ENCODE measurements at regions not wholly inside any gene's neighbourhood (a gene's known extent, or its start where the extent isn't known, plus 50 kb on each side); places are given as distances from the start of the nearest gene placed in this dataset.

GRCh38 chr14:86990396-86990795 lies 1002.6 kb downstream of the GALC start:
- no peak for DNase-seq (ENCODE audit: low spot score)
- WGBS (ENCODE audit: low lambda C conversion rate, missing lambda C conversion rate), result 83% methylated on average over 2 of the region's 2 CpGs
- H3K27me3 ChIP-seq, result no peaks in the 10 kb centered on the region

DNA sequence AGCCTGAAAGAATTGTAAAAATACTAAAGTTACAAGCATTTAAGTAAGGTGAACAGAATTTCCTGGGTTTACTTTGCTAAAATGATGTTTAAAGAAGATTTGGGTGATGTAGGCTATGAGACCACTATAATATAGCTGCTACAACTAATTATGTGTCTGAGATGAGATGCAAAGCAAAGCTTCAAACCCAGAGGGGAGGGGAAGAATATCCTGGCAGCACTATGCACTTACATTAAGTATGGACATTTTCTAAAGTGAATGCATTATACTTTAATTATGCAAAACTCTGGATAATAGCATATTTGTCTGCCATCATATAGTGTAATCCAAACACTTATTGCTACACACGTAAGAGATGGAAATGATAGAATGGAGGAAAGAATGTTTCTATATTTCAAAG lies 1003.7 kb downstream of the GALC start:
- 46% methylated on average over 1 of the region's 1 CpG for WGBS (ENCODE audit: low lambda C conversion rate, missing lambda C conversion rate)
- Histone ChIP-seq H3K4me2 (no peak overlapping the region), H3K9me3 (ENCODE audit: low read depth) (no peaks in the 10 kb centered on the region), H4K20me1 (ENCODE audit: insufficient read depth, poor library complexity, severe bottlenecking) (no peaks in the 10 kb centered on the region), H3K9me2 (replicated peaks; ENCODE audit: insufficient read depth) (no peaks in the 10 kb centered on the region), H3K27ac (no peak overlapping the region), H2AFZ (no peak overlapping the region), H3K79me2 (no peaks in the 10 kb centered on the region), H3K36me3 (replicated peaks; ENCODE audit: insufficient read depth, low read depth) (no peaks in the 10 kb centered on the region), H3K27me3 (no peaks in the 10 kb centered on the region), H3K4me3 (no peak overlapping the region), H3K4me1 (ENCODE audit: insufficient read depth) (no peaks in the 10 kb centered on the region)
- TF ChIP-seq EZH2 (IDR thresholded peaks at IDR 0.05; ENCODE audit: borderline replicate concordance) (no peak), CTCF (IDR thresholded peaks at IDR 0.05; ENCODE audit: poor library complexity) (no peak), EZH2phosphoT487 (IDR thresholded peaks at IDR 0.05; ENCODE audit: low read depth, severe bottlenecking, unreplicated experiment) (no peak)
- no peak for DNase-seq (ENCODE audit: low spot score)

More at GRCh38 chr14:86990396-86990795, 1002.6 kb downstream of the GALC start:
- Histone ChIP-seq H2AFZ (no peak overlapping the region), H3K9me2 (replicated peaks; ENCODE audit: insufficient read depth) (no peaks in the 10 kb centered on the region), H3K9me3 (ENCODE audit: low read depth) (no peaks in the 10 kb centered on the region), H3K27ac (no peak overlapping the region), H4K20me1 (ENCODE audit: insufficient read depth, poor library complexity, severe bottlenecking) (no peaks in the 10 kb centered on the region), H3K4me2 (no peak overlapping the region), H3K79me2 (no peaks in the 10 kb centered on the region), H3K4me3 (no peak overlapping the region), H3K4me1 (ENCODE audit: insufficient read depth) (no peaks in the 10 kb centered on the region), H3K36me3 (replicated peaks; ENCODE audit: insufficient read depth, low read depth) (no peaks in the 10 kb centered on the region)
- TF ChIP-seq CTCF (IDR thresholded peaks at IDR 0.05; ENCODE audit: poor library complexity) (no peak), EZH2 (IDR thresholded peaks at IDR 0.05; ENCODE audit: borderline replicate concordance) (no peak), EZH2phosphoT487 (IDR thresholded peaks at IDR 0.05; ENCODE audit: low read depth, severe bottlenecking, unreplicated experiment) (no peak)

- H3K9me2 ChIP-seq (replicated peaks; ENCODE audit: insufficient read depth), result no peaks in the 10 kb centered on the region
- no peaks in the 10 kb centered on the region for H3K9me3 ChIP-seq (ENCODE audit: low read depth)
- no peak overlapping the region for H3K27ac ChIP-seq
- H3K4me1 ChIP-seq (ENCODE audit: insufficient read depth), result no peaks in the 10 kb centered on the region
- no peak for DNase-seq (ENCODE audit: low spot score)
- no peak overlapping the region for H3K4me2 ChIP-seq
- no peaks in the 10 kb centered on the region for H4K20me1 ChIP-seq (ENCODE audit: insufficient read depth, poor library complexity, severe bottlenecking)
- WGBS (ENCODE audit: low lambda C conversion rate, missing lambda C conversion rate), result 41% methylated on average over 3 of the region's 3 CpGs
- no peaks in the 10 kb centered on the region for H3K79me2 ChIP-seq
- no peak overlapping the region for H2AFZ ChIP-seq
- H3K36me3 ChIP-seq (replicated peaks; ENCODE audit: insufficient read depth, low read depth), result no peaks in the 10 kb centered on the region
- H3K27me3 ChIP-seq, result no peaks in the 10 kb centered on the region
- TF ChIP-seq EZH2phosphoT487 (IDR thresholded peaks at IDR 0.05; ENCODE audit: low read depth, severe bottlenecking, unreplicated experiment), result no peak
- TF ChIP-seq CTCF (IDR thresholded peaks at IDR 0.05; ENCODE audit: poor library complexity), result no peak
- no peak for TF ChIP-seq EZH2 (IDR thresholded peaks at IDR 0.05; ENCODE audit: borderline replicate concordance)
- no peak overlapping the region for H3K4me3 ChIP-seq
These were observed 1005.0 kb downstream of the GALC start for GRCh38 chr14:86987966-86988365.

DNA sequence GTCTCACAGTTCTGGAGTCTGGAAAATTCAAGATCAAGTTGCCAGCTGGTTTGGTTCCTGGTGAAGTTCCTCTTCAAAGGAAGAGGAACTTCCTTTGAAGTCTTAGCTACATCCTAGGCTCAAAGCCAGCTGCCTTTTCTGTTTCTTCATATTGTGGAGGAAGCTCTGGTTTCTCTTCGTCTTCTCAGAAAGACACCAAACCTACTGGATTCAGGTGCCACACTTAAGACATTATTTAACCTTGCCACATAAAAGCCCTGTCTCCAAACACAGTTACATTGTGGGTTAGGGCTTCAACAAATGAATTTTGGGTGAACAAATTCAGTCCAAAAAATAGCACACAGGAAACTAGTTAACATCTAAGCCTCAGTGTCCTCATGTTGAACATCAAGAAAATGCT lies 1019.8 kb downstream of the GALC start:
- H3K27ac ChIP-seq, result no peak overlapping the region
- 92% methylated on average over 1 of the region's 1 CpG for WGBS (ENCODE audit: low lambda C conversion rate, missing lambda C conversion rate)
- H4K20me1 ChIP-seq (ENCODE audit: insufficient read depth, poor library complexity, severe bottlenecking), result no peaks in the 10 kb centered on the region
- H3K4me2 ChIP-seq, result no peak overlapping the region
- no peak overlapping the region for H3K4me3 ChIP-seq
- TF ChIP-seq EZH2phosphoT487 (IDR thresholded peaks at IDR 0.05; ENCODE audit: low read depth, severe bottlenecking, unreplicated experiment) (no peak), EZH2 (IDR thresholded peaks at IDR 0.05; ENCODE audit: borderline replicate concordance) (no peak)
- H3K4me1 ChIP-seq (ENCODE audit: insufficient read depth), result no peaks in the 10 kb centered on the region
- no peak overlapping the region for H2AFZ ChIP-seq
- H3K9me2 ChIP-seq (replicated peaks; ENCODE audit: insufficient read depth), result no peaks in the 10 kb centered on the region
- H3K27me3 ChIP-seq, result no peaks in the 10 kb centered on the region
- H3K36me3 ChIP-seq (replicated peaks; ENCODE audit: insufficient read depth, low read depth), result peaks cover 3% of the 10 kb centered on the region
- H3K79me2 ChIP-seq, result no peaks in the 10 kb centered on the region
- no peak for DNase-seq (ENCODE audit: low spot score)
- peaks cover 9% of the 10 kb centered on the region for H3K9me3 ChIP-seq (ENCODE audit: low read depth)

Measured in hepatocyte (in vitro differentiated cells).